SK-N-SH (cell line): ENCODE measurements at regions not wholly inside any gene's neighbourhood (a gene's known extent, or its start where the extent isn't known, plus 50 kb on each side); places are given as distances from the start of the nearest gene placed in this dataset.

ENCODE experiments used
- CTCF ChIA-PET: fragments of 300-600, 350-600 bp; formaldehyde crosslinking; extraction: SDS; loops from one replicate; lab custom pipeline; 2021; lab: Yijun Ruan, JAX
- POLR2A ChIA-PET: fragments of 350-600 bp; sonication (Branson Sonifier 250); formaldehyde crosslinking; extraction: SDS; loops from one replicate; lab custom pipeline; 2020; ENCODE audit warnings: antibody characterized with exemption, inconsistent platforms; lab: Yijun Ruan, JAX
- DNase-seq: peaks from one replicate; pipeline ENCODE4 v3.0.0; 2012
- H2AFZ ChIP-seq: fragments of 200-600 bp; sonication (generic); 2 replicates; pipeline ENCODE4 v1.8.1; 2016; ENCODE audit warnings: antibody characterized with exemption, mild to moderate bottlenecking, low read depth
- H3F3A ChIP-seq: fragments of 200-600 bp; sonication (generic); replicated peaks from 2 replicates; pipeline ENCODE3; 2016; ENCODE audit warnings: antibody characterized with exemption, mild to moderate bottlenecking; ENCODE audit not compliant: insufficient read depth
- H3K27ac ChIP-seq, 2 experiments: fragments of 200-500 bp in 1 of 2; fragments of 200-600 bp in 1 of 2; sonication (Bioruptor generic) in 1 of 2; sonication (generic), shearing (Covaris generic) in 1 of 2; 2 replicates each; pipeline versions ENCODE4 v1.5.1 to v1.6.1; 2014 to 2016; ENCODE audit warnings: low read depth in 2 of 2, inconsistent platforms in 1 of 2, low read length in 1 of 2, mild to moderate bottlenecking in 1 of 2, mixed read lengths in 1 of 2
- H3K27me3 ChIP-seq: fragments of 200-600 bp; sonication (generic), shearing (Covaris generic); 2 replicates; pipeline ENCODE4 v1.6.1; 2016; ENCODE audit warnings: mixed run types; ENCODE audit not compliant: insufficient read depth
- H3K36me3 ChIP-seq, 2 experiments: fragments of 200-500 bp in 1 of 2; fragments of 200-600 bp in 1 of 2; sonication (Bioruptor generic) in 1 of 2; sonication (generic) in 1 of 2; replicated peaks in 1 of 2; 2 replicates each; pipeline versions ENCODE3 to v1.5.1; 2014 to 2016; ENCODE audit warnings: low read length in 1 of 2, mild to moderate bottlenecking in 1 of 2; ENCODE audit not compliant: insufficient read depth in 2 of 2, control insufficient read depth in 1 of 2
- H3K4me1 ChIP-seq, 2 experiments: fragments of 200-500 bp in 1 of 2; fragments of 200-600 bp in 1 of 2; sonication (Bioruptor generic) in 1 of 2; sonication (generic), shearing (Covaris generic) in 1 of 2; 2 replicates each; pipeline versions ENCODE4 v1.5.1 to v1.6.1; 2014 to 2016; ENCODE audit warnings: low read depth in 1 of 2, low read length in 1 of 2, mixed run types in 1 of 2; ENCODE audit not compliant: insufficient read depth in 2 of 2, control insufficient read depth in 1 of 2
- H3K4me2 ChIP-seq: fragments of 200-600 bp; sonication (generic), shearing (Covaris generic); 2 replicates; pipeline ENCODE4 v1.6.1; 2017; ENCODE audit warnings: mixed run types
- H3K4me3 ChIP-seq, 2 experiments: fragments of 200-500 bp in 1 of 2; fragments of 200-600 bp in 1 of 2; sonication (Bioruptor generic) in 1 of 2; sonication (generic), shearing (Covaris generic) in 1 of 2; 2 replicates each; pipeline versions ENCODE4 v1.5.1 to v1.8.1; 2014 to 2016; ENCODE audit warnings: low read depth in 2 of 2, inconsistent platforms in 1 of 2, low read length in 1 of 2, mild to moderate bottlenecking in 1 of 2, mixed read lengths in 1 of 2, moderate library complexity in 1 of 2
- H3K79me2 ChIP-seq: fragments of 200-600 bp; sonication (generic); 2 replicates; pipeline ENCODE4 v1.8.1; 2017; ENCODE audit warnings: mild to moderate bottlenecking; ENCODE audit not compliant: insufficient read depth
- H3K9ac ChIP-seq: fragments of 200-600 bp; sonication (generic); 2 replicates; pipeline ENCODE4 v1.6.1; 2017; ENCODE audit warnings: mixed run types
- H3K9me2 ChIP-seq: fragments of 200-600 bp; sonication (generic); 2 replicates; pipeline ENCODE4 v1.6.1; 2017; ENCODE audit warnings: mixed run types
- H3K9me3 ChIP-seq: fragments of 200-600 bp; sonication (generic); 2 replicates; pipeline ENCODE4 v1.6.1; 2017; ENCODE audit warnings: mixed run types, mild to moderate bottlenecking, moderate library complexity
- H4K20me1 ChIP-seq: fragments of 200-600 bp; sonication (generic); 2 replicates; pipeline ENCODE4 v1.6.1; 2017; ENCODE audit warnings: mild to moderate bottlenecking, mixed run types; ENCODE audit not compliant: insufficient read depth
- ELF1 ChIP-seq: IDR thresholded peaks from 2 replicates; pipeline ENCODE4 v1.4.0; 2012
- EP300 ChIP-seq, 2 experiments: IDR thresholded peaks; 2 replicates each; pipeline versions ENCODE4 v1.4.0 to v1.6.1; 2012; ENCODE audit warnings: borderline replicate concordance in 1 of 2, low read depth in 1 of 2, low read length in 1 of 2
- FOXJ3 ChIP-seq: sonication (generic); formaldehyde crosslinking; IDR thresholded peaks from 2 replicates; pipeline ENCODE4 v1.5.1; 2020; ENCODE audit warnings: mild to moderate bottlenecking, missing genetic modification reagents
- GATA2 ChIP-seq: sonication (generic); formaldehyde crosslinking; IDR thresholded peaks from 2 replicates; pipeline ENCODE4 v1.5.0; 2020; ENCODE audit warnings: mild to moderate bottlenecking, missing genetic modification reagents
- NFIC ChIP-seq: IDR thresholded peaks from 2 replicates; pipeline ENCODE4 v1.4.0; 2012; ENCODE audit warnings: borderline replicate concordance
- RAD21 ChIP-seq: IDR thresholded peaks from 2 replicates; pipeline ENCODE4 v1.6.1; 2012; ENCODE audit warnings: mild to moderate bottlenecking, low read length
- REST ChIP-seq: IDR thresholded peaks from 2 replicates; pipeline ENCODE4 v1.6.1; 2012; ENCODE audit warnings: mild to moderate bottlenecking, low read depth, low read length, moderate library complexity
- RFX5 ChIP-seq: IDR thresholded peaks from 2 replicates; pipeline ENCODE4 v1.6.1; 2012; ENCODE audit warnings: mild to moderate bottlenecking, improper control_type of control experiment, low read length
- TEAD4 ChIP-seq: IDR thresholded peaks from 2 replicates; pipeline ENCODE4 v1.4.0; 2012; ENCODE audit warnings: mild to moderate bottlenecking, borderline replicate concordance; ENCODE audit not compliant: insufficient read depth
- WGBS: methylation state at CpG from one replicate; pipeline ENCODE4 v1.1.6; 2017; ENCODE audit warnings: low lambda C conversion rate; 5-methylcytosine and 5-hydroxymethylcytosine counted together

GRCh38 chr10:47095848-47096612 is 184.8 kb downstream of the PTPN20 start:
- Histone ChIP-seq H3K27ac (no peak overlapping the region), H4K20me1 (no peaks in the 10 kb centered on the region), H3K27me3 (no peaks in the 10 kb centered on the region), H3K4me2 (no peak overlapping the region), H3K79me2 (no peaks in the 10 kb centered on the region), H3K4me3 (no peak overlapping the region), H3K4me1 (no peaks in the 10 kb centered on the region; a peak in 1 of 4 replicates), H3K9me2 (no peaks in the 10 kb centered on the region), H3K9ac (no peak overlapping the region), H3K36me3 (no peaks in the 10 kb centered on the region), H2AFZ (no peak overlapping the region), H3K9me3 (no peaks in the 10 kb centered on the region), H3F3A (no peaks in the 10 kb centered on the region)
- ChIA-PET POLR2A (no interaction called here), CTCF (interaction anchor here (1.1 kb wide), 1 partner anchor 50 kb away, joined by 3 read pairs; no protein-coding TSS in a partner anchor)
- WGBS: 45% methylated on average over 16 of the region's 17 CpGs
- DNase-seq: no peak
- TF ChIP-seq NFIC: no peak
- no peak for TF ChIP-seq REST
- no peak for TF ChIP-seq EP300 (IDR thresholded peaks at IDR 0.05; ENCODE audit: borderline replicate concordance in 1 of 2, low read depth in 1 of 2, low read length in 1 of 2)
- no peak for TF ChIP-seq FOXJ3 (CRISPR knock-in tag)
- no peak for TF ChIP-seq TEAD4

GRCh38 chr10:47098238-47098637 is 187.0 kb downstream of the PTPN20 start:
- CTCF ChIA-PET: no interaction called here
- Histone ChIP-seq H3K9me2 (no peaks in the 10 kb centered on the region), H2AFZ (no peak overlapping the region), H3K79me2 (no peaks in the 10 kb centered on the region), H3K4me2 (no peak overlapping the region), H3K9me3 (no peaks in the 10 kb centered on the region), H3K36me3 (no peaks in the 10 kb centered on the region)
- DNase-seq: no peak
- WGBS: 37% methylated on average over 3 of the region's 3 CpGs
- TF ChIP-seq FOXJ3 (CRISPR knock-in tag) (no peak), GATA2 (CRISPR knock-in tag) (no peak), RFX5 (no peak), ELF1 (no peak), RAD21 (no peak)
- TF ChIP-seq, all 33 proteins: peak for 0
- Histone ChIP-seq H3F3A (no peaks in the 10 kb centered on the region), H3K27ac (no peak overlapping the region), H3K4me3 (no peak overlapping the region), H3K4me1 (no peaks in the 10 kb centered on the region), H4K20me1 (no peaks in the 10 kb centered on the region), H3K27me3 (no peaks in the 10 kb centered on the region), H3K9ac (no peak overlapping the region)
- POLR2A ChIA-PET: no interaction called here
